ENCODE measurements at regions not wholly inside any gene's neighbourhood (a gene's known extent, or its start where the extent isn't known, plus 50 kb on each side); places are given as distances from the start of the nearest gene placed in this dataset.

GRCh38 chr2:186980787-186981550, 132.0 kb upstream of the ZSWIM2 start:
- TF ChIP-seq CTCF (optimal IDR thresholded peaks at IDR 0.05 in 1 of 3, IDR thresholded peaks at IDR 0.05 in 1 of 3, conservative IDR thresholded peaks at IDR 0.05 in 1 of 3; ENCODE audit: extremely low read depth in 1 of 3, insufficient read depth in 2 of 3, low read length in 3 of 3) (no peak), EZH2 (IDR thresholded peaks at IDR 0.05; ENCODE audit: low read length) (no peak)

Measured in keratinocyte (primary cell).